ENCODE measurements at regions not wholly inside any gene's neighbourhood (a gene's known extent, or its start where the extent isn't known, plus 50 kb on each side); places are given as distances from the start of the nearest gene placed in this dataset.

DNA sequence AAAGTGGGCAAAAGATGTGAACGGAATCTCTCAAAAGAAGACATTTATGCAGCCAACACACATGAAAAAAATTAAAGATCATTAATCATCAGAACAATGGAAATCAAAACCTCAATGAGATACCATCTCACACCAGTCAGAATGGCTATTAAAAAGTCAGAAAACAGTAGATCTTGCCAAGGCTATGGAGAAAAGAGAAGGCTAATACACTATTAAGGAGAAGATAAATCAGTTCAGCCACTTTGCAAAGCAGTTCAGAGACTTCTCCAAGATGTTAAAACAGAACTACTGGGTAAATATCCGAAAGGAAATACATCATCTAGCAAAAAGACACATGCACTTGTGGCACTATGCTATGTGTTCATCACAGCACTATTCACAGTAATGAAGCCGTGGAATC, 388.2 kb upstream of the LUZP2 start:
- Histone ChIP-seq H3K4me3 (ENCODE audit: low read length) (no peak overlapping the region), H3K9me3 (replicated peaks; ENCODE audit: insufficient read depth, low read length) (no peaks in the 10 kb centered on the region), H3K27me3 (replicated peaks; ENCODE audit: insufficient read depth, low read length) (no peaks in the 10 kb centered on the region), H3K4me2 (ENCODE audit: low read depth, low read length) (no peak overlapping the region), H3F3A (ENCODE audit: insufficient read depth, low read length) (no peaks in the 10 kb centered on the region), H3K9me2 (replicated peaks; ENCODE audit: insufficient read depth, low read length) (no peaks in the 10 kb centered on the region), H2AFZ (ENCODE audit: low read length) (no peak overlapping the region), H3K9ac (ENCODE audit: low read length) (no peak overlapping the region), H3K4me1 (ENCODE audit: low read length) (no peaks in the 10 kb centered on the region), H3K36me3 (replicated peaks; ENCODE audit: insufficient read depth, low read length) (no peaks in the 10 kb centered on the region), H3K27ac (ENCODE audit: low read length) (no peak overlapping the region), H4K20me1 (ENCODE audit: insufficient read depth, low read length) (no peaks in the 10 kb centered on the region), H3K79me2 (ENCODE audit: low read length) (no peaks in the 10 kb centered on the region)
- DNase-seq = no peak
- TF ChIP-seq EZH2 (optimal IDR thresholded peaks at IDR 0.05; ENCODE audit: low read depth, low read length) (no peak), EZH2phosphoT487 (IDR thresholded peaks at IDR 0.05; ENCODE audit: low read length) (no peak)
- TF ChIP-seq, protein P1, sequence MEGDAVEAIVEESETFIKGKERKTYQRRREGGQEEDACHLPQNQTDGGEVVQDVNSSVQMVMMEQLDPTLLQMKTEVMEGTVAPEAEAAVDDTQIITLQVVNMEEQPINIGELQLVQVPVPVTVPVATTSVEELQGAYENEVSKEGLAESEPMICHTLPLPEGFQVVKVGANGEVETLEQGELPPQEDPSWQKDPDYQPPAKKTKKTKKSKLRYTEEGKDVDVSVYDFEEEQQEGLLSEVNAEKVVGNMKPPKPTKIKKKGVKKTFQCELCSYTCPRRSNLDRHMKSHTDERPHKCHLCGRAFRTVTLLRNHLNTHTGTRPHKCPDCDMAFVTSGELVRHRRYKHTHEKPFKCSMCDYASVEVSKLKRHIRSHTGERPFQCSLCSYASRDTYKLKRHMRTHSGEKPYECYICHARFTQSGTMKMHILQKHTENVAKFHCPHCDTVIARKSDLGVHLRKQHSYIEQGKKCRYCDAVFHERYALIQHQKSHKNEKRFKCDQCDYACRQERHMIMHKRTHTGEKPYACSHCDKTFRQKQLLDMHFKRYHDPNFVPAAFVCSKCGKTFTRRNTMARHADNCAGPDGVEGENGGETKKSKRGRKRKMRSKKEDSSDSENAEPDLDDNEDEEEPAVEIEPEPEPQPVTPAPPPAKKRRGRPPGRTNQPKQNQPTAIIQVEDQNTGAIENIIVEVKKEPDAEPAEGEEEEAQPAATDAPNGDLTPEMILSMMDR (IDR thresholded peaks at IDR 0.05; ENCODE audit: low read length) = no peak

DNA sequence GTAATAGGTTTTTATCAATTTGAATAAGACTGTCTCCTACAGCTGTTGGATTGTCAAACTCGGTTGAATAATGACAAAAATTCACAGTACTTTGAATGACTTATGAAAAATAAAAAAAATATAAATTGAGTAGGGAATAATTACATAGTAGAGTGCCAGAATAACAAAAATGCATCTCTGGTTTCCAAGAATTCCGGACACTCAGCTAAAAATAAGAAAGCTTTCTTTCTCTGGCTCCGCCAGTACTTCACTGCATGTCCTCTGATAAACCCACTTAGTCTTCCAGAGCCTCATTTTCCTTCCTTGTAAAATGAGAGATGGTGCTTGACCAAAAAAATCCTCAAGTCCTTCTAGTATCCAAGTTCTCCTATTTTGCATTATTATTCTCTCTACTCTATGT, 374.6 kb upstream of the LUZP2 start:
- Histone ChIP-seq H3K27ac (ENCODE audit: low read length) (no peak overlapping the region), H3K4me1 (ENCODE audit: low read length) (no peaks in the 10 kb centered on the region), H2AFZ (ENCODE audit: low read length) (no peak overlapping the region), H3K4me2 (ENCODE audit: low read depth, low read length) (no peak overlapping the region), H3K36me3 (replicated peaks; ENCODE audit: insufficient read depth, low read length) (no peaks in the 10 kb centered on the region), H3K4me3 (ENCODE audit: low read length) (no peak overlapping the region), H3K9me3 (replicated peaks; ENCODE audit: insufficient read depth, low read length) (no peaks in the 10 kb centered on the region), H3K9ac (ENCODE audit: low read length) (no peak overlapping the region), H3K27me3 (replicated peaks; ENCODE audit: insufficient read depth, low read length) (no peaks in the 10 kb centered on the region), H3F3A (ENCODE audit: insufficient read depth, low read length) (no peaks in the 10 kb centered on the region), H4K20me1 (ENCODE audit: insufficient read depth, low read length) (no peaks in the 10 kb centered on the region), H3K9me2 (replicated peaks; ENCODE audit: insufficient read depth, low read length) (no peaks in the 10 kb centered on the region), H3K79me2 (ENCODE audit: low read length) (no peaks in the 10 kb centered on the region)
- TF ChIP-seq EZH2 (optimal IDR thresholded peaks at IDR 0.05; ENCODE audit: low read depth, low read length) (no peak), EZH2phosphoT487 (IDR thresholded peaks at IDR 0.05; ENCODE audit: low read length) (no peak)
- TF ChIP-seq, protein P1 (IDR thresholded peaks at IDR 0.05; ENCODE audit: low read length) = no peak
- DNase-seq = no peak

DNA sequence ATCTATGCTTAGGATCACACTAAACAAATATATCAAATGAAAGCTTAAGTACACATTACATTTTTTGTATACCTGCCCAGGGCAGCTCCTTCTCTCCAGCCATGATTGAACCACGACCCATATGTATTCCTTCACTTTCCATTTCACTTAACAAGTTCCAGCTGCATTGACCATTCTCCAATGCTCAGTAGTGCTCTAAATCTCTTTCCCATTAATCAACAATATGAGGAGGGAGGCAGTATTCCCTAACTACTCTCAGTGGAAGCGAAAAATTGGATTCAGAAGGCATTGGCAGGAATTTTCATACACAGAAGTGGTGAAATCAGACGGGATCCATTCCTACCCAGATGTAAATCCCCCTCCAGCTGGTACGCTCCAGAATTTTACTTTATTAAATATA, 372.0 kb upstream of the LUZP2 start:
- no peaks in the 10 kb centered on the region for H3K36me3 ChIP-seq (replicated peaks; ENCODE audit: insufficient read depth, low read length)

More for the DNA sequence above, 372.0 kb upstream of the LUZP2 start:
- Histone ChIP-seq H3K4me2 (ENCODE audit: low read depth, low read length) (no peak overlapping the region), H2AFZ (ENCODE audit: low read length) (no peak overlapping the region), H3K79me2 (ENCODE audit: low read length) (no peaks in the 10 kb centered on the region), H3K9ac (ENCODE audit: low read length) (no peak overlapping the region), H3K4me3 (ENCODE audit: low read length) (no peak overlapping the region), H3K9me3 (replicated peaks; ENCODE audit: insufficient read depth, low read length) (no peaks in the 10 kb centered on the region), H3F3A (ENCODE audit: insufficient read depth, low read length) (no peaks in the 10 kb centered on the region), H3K27me3 (replicated peaks; ENCODE audit: insufficient read depth, low read length) (no peaks in the 10 kb centered on the region), H4K20me1 (ENCODE audit: insufficient read depth, low read length) (no peaks in the 10 kb centered on the region), H3K27ac (ENCODE audit: low read length) (no peak overlapping the region), H3K4me1 (ENCODE audit: low read length) (no peaks in the 10 kb centered on the region), H3K9me2 (replicated peaks; ENCODE audit: insufficient read depth, low read length) (no peaks in the 10 kb centered on the region)
- TF ChIP-seq EZH2 (optimal IDR thresholded peaks at IDR 0.05; ENCODE audit: low read depth, low read length) (no peak), EZH2phosphoT487 (IDR thresholded peaks at IDR 0.05; ENCODE audit: low read length) (no peak)
- TF ChIP-seq, protein P1 (IDR thresholded peaks at IDR 0.05; ENCODE audit: low read length) = no peak
- no peak for DNase-seq

Data from MM.1S (cell line).